ENCODE measurements at regions not wholly inside any gene's neighbourhood (a gene's known extent, or its start where the extent isn't known, plus 50 kb on each side); places are given as distances from the start of the nearest gene placed in this dataset.

GRCh38 chr18:54739476-54739875 is 88.8 kb upstream of the RAB27B start:
- Histone ChIP-seq H3K9me3 (no peaks in the 10 kb centered on the region), H3K27me3 (no peaks in the 10 kb centered on the region), H3K36me3 (no peaks in the 10 kb centered on the region), H3K27ac (replicated peaks in 1 of 4) (no peak overlapping the region), H3K4me3 (no peak overlapping the region), H3K4me1 (peaks cover 0 to 14% (median 11%) of the 10 kb centered on the region in 4 donors)
- TF ChIP-seq POLR2AphosphoS5 (IDR thresholded peaks at IDR 0.05) (no peak), POLR2A (IDR thresholded peaks at IDR 0.05; ENCODE audit: low read depth) (no peak)
- DNase-seq (ENCODE audit: extremely low spot score) = no peak
- intact Hi-C loops (cut with DNase I) = no loop called here
- WGBS = 85% methylated on average over 2 of the region's 2 CpGs

DNA sequence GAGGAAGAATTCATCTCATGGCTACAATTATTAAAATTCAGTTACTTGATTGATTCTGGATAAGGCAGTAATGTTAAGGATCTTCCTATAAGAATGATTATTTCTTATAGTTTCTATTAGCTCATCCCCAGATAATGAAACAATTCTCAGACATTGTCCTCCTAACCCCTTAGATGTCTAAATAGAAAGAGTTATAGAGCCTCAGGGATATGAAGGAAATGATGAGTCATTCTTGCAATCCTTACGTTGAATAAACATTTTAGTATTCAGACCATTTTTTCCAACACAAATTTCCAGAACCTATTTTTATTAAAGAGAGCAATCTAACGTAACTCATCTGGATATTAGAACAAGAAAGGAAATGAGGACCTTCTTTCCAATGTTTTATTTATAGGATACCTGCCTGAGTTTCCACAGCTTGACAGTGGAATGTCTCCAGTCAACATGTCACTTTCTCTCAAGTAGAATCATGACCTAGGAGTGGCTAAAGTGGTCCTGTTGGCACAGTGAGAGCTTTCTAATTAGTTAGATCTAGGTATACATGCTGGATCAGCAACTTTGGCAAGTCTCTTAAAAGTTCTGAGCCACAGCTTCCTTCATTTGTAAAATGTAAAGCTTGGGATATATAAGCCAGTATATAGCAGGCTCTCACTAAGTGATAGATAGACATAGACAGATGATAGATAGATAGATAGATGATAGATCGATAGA is 88.0 kb upstream of the RAB27B start:
- Histone ChIP-seq H3K4me1 (peaks cover 0 to 14% (median 11%) of the 10 kb centered on the region in 4 donors), H3K4me3 (no peak overlapping the region), H3K27ac (replicated peaks in 1 of 4) (no peak overlapping the region), H3K27me3 (no peaks in the 10 kb centered on the region), H3K36me3 (no peaks in the 10 kb centered on the region), H3K9me3 (no peaks in the 10 kb centered on the region)
- WGBS = 48% methylated on average over 3 of the region's 3 CpGs
- TF ChIP-seq, protein P1, sequence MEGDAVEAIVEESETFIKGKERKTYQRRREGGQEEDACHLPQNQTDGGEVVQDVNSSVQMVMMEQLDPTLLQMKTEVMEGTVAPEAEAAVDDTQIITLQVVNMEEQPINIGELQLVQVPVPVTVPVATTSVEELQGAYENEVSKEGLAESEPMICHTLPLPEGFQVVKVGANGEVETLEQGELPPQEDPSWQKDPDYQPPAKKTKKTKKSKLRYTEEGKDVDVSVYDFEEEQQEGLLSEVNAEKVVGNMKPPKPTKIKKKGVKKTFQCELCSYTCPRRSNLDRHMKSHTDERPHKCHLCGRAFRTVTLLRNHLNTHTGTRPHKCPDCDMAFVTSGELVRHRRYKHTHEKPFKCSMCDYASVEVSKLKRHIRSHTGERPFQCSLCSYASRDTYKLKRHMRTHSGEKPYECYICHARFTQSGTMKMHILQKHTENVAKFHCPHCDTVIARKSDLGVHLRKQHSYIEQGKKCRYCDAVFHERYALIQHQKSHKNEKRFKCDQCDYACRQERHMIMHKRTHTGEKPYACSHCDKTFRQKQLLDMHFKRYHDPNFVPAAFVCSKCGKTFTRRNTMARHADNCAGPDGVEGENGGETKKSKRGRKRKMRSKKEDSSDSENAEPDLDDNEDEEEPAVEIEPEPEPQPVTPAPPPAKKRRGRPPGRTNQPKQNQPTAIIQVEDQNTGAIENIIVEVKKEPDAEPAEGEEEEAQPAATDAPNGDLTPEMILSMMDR (IDR thresholded peaks at IDR 0.05) = no peak
- TF ChIP-seq EP300 (IDR thresholded peaks at IDR 0.05) = no peak
- no peak for TF ChIP-seq POLR2A (IDR thresholded peaks at IDR 0.05; ENCODE audit: low read depth)
- no peak for TF ChIP-seq POLR2AphosphoS5 (IDR thresholded peaks at IDR 0.05)
- DNase-seq (ENCODE audit: extremely low spot score) = no peak
- intact Hi-C loops (cut with DNase I) = no loop called here

- Histone ChIP-seq H3K27ac (replicated peaks in 1 of 4) (no peak overlapping the region), H3K27me3 (no peaks in the 10 kb centered on the region), H3K36me3 (no peaks in the 10 kb centered on the region), H3K4me3 (no peak overlapping the region), H3K4me1 (peaks cover 0 to 14% (median 11%) of the 10 kb centered on the region in 4 donors), H3K9me3 (no peaks in the 10 kb centered on the region)
- no peak for DNase-seq (ENCODE audit: extremely low spot score)
- TF ChIP-seq EP300 (IDR thresholded peaks at IDR 0.05) (no peak), POLR2A (IDR thresholded peaks at IDR 0.05; ENCODE audit: low read depth) (no peak), POLR2AphosphoS5 (IDR thresholded peaks at IDR 0.05) (no peak)
- TF ChIP-seq, protein P1 (IDR thresholded peaks at IDR 0.05) = no peak
- intact Hi-C loops (cut with DNase I) = no loop called here
- WGBS = 81% methylated on average over 4 of the region's 4 CpGs
These were observed 86.2 kb upstream of the RAB27B start for GRCh38 chr18:54742120-54742519.

DNA sequence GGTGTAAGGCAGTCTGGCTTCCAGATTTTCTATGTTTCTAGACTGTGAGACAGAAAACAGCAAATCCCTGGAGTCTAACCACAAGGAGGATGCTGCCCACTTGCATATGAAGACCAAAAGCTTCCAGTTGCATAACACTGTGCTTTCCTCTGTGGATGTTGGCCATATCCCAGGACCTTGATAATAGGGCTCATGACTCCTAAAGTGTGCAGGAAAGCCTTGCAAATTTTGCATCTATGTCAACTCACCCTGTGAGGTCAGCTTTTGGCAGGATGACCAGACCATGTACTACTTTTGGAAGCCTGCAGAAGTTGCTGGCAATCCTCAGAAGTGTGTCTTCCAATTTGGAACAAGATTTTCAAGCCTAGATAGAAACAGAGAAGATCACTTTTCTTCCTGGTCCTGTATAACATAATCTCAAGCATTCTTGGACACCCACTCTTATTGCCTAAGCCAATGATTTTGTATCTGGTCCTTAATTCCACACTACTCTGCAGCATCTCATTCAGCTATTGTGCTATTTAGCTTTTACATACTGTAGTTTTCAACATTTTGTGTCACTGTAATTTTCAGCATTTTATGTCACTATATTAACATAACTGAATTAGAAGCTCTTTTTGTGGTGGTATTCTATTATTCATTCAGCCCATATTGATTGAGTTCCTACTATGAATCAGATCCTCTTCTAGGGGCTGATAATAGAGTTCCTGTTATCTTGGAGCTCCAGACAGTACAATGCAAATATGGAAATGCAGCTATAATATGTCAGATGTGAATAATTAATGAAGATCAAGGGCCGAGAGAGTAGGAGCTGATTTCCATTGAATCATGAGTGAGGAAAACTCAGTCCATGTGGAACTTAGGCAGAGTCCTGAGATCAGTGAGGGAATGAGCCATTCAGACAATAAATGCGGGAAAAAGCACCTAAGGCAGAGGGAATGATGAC is 85.3 kb upstream of the RAB27B start:
- no peak for DNase-seq (ENCODE audit: extremely low spot score)
- no peaks in the 10 kb centered on the region for H3K36me3 ChIP-seq
- no peak overlapping the region for H3K27ac ChIP-seq (replicated peaks in 1 of 4)
- H3K4me1 ChIP-seq = peaks cover 0 to 14% (median 11%) of the 10 kb centered on the region in 4 donors
- H3K9me3 ChIP-seq = no peaks in the 10 kb centered on the region
- TF ChIP-seq POLR2AphosphoS5 (IDR thresholded peaks at IDR 0.05) (peak in 1 of 2 donors; percentile 28), POLR2A (IDR thresholded peaks at IDR 0.05; ENCODE audit: low read depth) (no peak), EP300 (IDR thresholded peaks at IDR 0.05) (no peak)
- TF ChIP-seq, protein P1 (IDR thresholded peaks at IDR 0.05) = no peak
- no peaks in the 10 kb centered on the region for H3K27me3 ChIP-seq
- no peak overlapping the region for H3K4me3 ChIP-seq
- intact Hi-C loops (cut with DNase I) = no loop called here
- WGBS = 56% methylated on average over 2 of the region's 2 CpGs

GRCh38 chr18:54743605-54743995 is 84.7 kb upstream of the RAB27B start:
- no peak for DNase-seq (ENCODE audit: extremely low spot score)
- Histone ChIP-seq H3K36me3 (no peaks in the 10 kb centered on the region), H3K4me3 (no peak overlapping the region), H3K27ac (replicated peaks in 1 of 4) (no peak overlapping the region), H3K4me1 (peaks cover 0 to 14% (median 11%) of the 10 kb centered on the region in 4 donors), H3K27me3 (no peaks in the 10 kb centered on the region), H3K9me3 (no peaks in the 10 kb centered on the region)
- WGBS = 92% methylated on average over 4 of the region's 4 CpGs
- intact Hi-C loops (cut with DNase I) = no loop called here
- TF ChIP-seq POLR2A (IDR thresholded peaks at IDR 0.05; ENCODE audit: low read depth) (no peak), POLR2AphosphoS5 (IDR thresholded peaks at IDR 0.05) (no peak), EP300 (IDR thresholded peaks at IDR 0.05) (no peak)
- TF ChIP-seq, protein P1 (IDR thresholded peaks at IDR 0.05) = no peak
